Amniotic stem cell (primary cell): ENCODE measurements at regions not wholly inside any gene's neighbourhood (a gene's known extent, or its start where the extent isn't known, plus 50 kb on each side); places are given as distances from the start of the nearest gene placed in this dataset.

ENCODE experiments used
- DNase-seq: peaks from one replicate; lab custom pipeline; 2025; lab: John Stamatoyannopoulos, UW

- DNase-seq: no peak
Measured at GRCh38 chr12:88251798-88252197, 109.7 kb downstream of the TMTC3 start.

- DNase-seq: no peak
Measured at GRCh38 chr12:88253371-88253978, 111.4 kb downstream of the TMTC3 start.

- no peak for DNase-seq
Measured at GRCh38 chr12:88255224-88255623, 113.1 kb downstream of the TMTC3 start.

GRCh38 chr12:88255847-88256246, 113.7 kb downstream of the TMTC3 start:
- DNase-seq: no peak

- peak; percentile 29 for DNase-seq
Measured at GRCh38 chr12:88258396-88258795, 116.3 kb downstream of the TMTC3 start.

GRCh38 chr12:88266806-88267360, 124.8 kb downstream of the TMTC3 start:
- DNase-seq: no peak

- DNase-seq: no peak
Measured at GRCh38 chr12:88267630-88268029, 125.5 kb downstream of the TMTC3 start.

GRCh38 chr12:88272456-88272855, 130.3 kb downstream of the TMTC3 start:
- DNase-seq: no peak

GRCh38 chr12:88273450-88273849, 131.3 kb downstream of the TMTC3 start:
- DNase-seq: no peak

GRCh38 chr12:88273875-88274274, 131.8 kb downstream of the TMTC3 start:
- no peak for DNase-seq

GRCh38 chr12:88291498-88292131, 149.5 kb downstream of the TMTC3 start:
- no peak for DNase-seq

GRCh38 chr12:88298014-88298682, 156.0 kb downstream of the TMTC3 start:
- no peak for DNase-seq

- DNase-seq: peak; percentile 36
Measured at GRCh38 chr12:88298761-88299242, 156.7 kb downstream of the TMTC3 start.

- DNase-seq: peak; percentile 91
Measured at GRCh38 chr12:88299567-88300101, 157.5 kb downstream of the TMTC3 start.

- no peak for DNase-seq
Measured at GRCh38 chr12:88300931-88301330, 158.8 kb downstream of the TMTC3 start.

GRCh38 chr12:88303335-88303734, 161.2 kb downstream of the TMTC3 start:
- DNase-seq: no peak

GRCh38 chr12:88305254-88305890, 163.3 kb downstream of the TMTC3 start:
- DNase-seq: no peak

GRCh38 chr12:88306471-88307069, 164.5 kb downstream of the TMTC3 start:
- no peak for DNase-seq

- DNase-seq: no peak
Measured at GRCh38 chr12:88307961-88308360, 165.9 kb downstream of the TMTC3 start.

- DNase-seq: peak; percentile 25
Measured at GRCh38 chr12:88308825-88309224, 166.7 kb downstream of the TMTC3 start.

GRCh38 chr12:88309546-88309945, 167.4 kb downstream of the TMTC3 start:
- DNase-seq: peak; percentile 4

GRCh38 chr12:88310069-88310468, 168.0 kb downstream of the TMTC3 start:
- DNase-seq: no peak
